Hepatocyte (in vitro differentiated cells): ENCODE measurements at regions not wholly inside any gene's neighbourhood (a gene's known extent, or its start where the extent isn't known, plus 50 kb on each side); places are given as distances from the start of the nearest gene placed in this dataset.

Source experiments
- EZH2 ChIP-seq: fragments of 200-600 bp; sonication (generic); IDR thresholded peaks from 2 replicates; pipeline ENCODE4 v1.6.1; 2016; ENCODE audit warnings: antibody characterized with exemption, mild to moderate bottlenecking, borderline replicate concordance
- EZH2phosphoT487 ChIP-seq: fragments of 200-600 bp; sonication (generic); IDR thresholded peaks from one replicate; pipeline ENCODE4 v1.6.1; 2018; ENCODE audit warnings: antibody characterized with exemption, mild to moderate bottlenecking, low read depth, moderate library complexity; ENCODE audit not compliant: unreplicated experiment, severe bottlenecking
- TF ChIP-seq, protein P1 (sequence below): fragments of 200-600 bp; sonication (generic); IDR thresholded peaks from 2 replicates; pipeline ENCODE4 v1.5.1; 2016; ENCODE audit warnings: antibody characterized with exemption, mild to moderate bottlenecking; ENCODE audit not compliant: poor library complexity

DNA sequence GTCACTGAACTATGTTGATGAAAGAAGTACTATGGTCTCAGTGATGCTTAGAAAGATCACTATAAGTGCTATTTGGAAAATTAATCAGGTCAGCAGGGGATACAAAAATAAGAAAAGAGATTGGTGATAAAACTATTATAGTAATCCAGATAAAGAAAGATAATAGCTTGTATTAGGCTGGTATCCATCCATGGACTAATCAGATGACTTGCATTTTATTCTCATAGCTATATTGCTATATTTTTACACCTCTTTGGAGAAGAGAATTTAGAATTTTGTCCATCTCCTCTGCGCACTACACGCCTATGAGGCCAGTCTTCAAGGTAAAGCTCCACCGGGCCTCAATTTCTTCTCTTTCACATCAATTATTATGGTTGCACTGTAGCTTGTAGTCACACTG, 635.1 kb upstream of the DDX18 start:
- TF ChIP-seq, protein P1, sequence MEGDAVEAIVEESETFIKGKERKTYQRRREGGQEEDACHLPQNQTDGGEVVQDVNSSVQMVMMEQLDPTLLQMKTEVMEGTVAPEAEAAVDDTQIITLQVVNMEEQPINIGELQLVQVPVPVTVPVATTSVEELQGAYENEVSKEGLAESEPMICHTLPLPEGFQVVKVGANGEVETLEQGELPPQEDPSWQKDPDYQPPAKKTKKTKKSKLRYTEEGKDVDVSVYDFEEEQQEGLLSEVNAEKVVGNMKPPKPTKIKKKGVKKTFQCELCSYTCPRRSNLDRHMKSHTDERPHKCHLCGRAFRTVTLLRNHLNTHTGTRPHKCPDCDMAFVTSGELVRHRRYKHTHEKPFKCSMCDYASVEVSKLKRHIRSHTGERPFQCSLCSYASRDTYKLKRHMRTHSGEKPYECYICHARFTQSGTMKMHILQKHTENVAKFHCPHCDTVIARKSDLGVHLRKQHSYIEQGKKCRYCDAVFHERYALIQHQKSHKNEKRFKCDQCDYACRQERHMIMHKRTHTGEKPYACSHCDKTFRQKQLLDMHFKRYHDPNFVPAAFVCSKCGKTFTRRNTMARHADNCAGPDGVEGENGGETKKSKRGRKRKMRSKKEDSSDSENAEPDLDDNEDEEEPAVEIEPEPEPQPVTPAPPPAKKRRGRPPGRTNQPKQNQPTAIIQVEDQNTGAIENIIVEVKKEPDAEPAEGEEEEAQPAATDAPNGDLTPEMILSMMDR, result no peak
- no peak for TF ChIP-seq EZH2
- TF ChIP-seq EZH2phosphoT487, result no peak
